Liver (tissue), 3 donors: ENCODE measurements at regions not wholly inside any gene's neighbourhood (a gene's known extent, or its start where the extent isn't known, plus 50 kb on each side); places are given as distances from the start of the nearest gene placed in this dataset.

Experiments
- ATF3 ChIP-seq: IDR thresholded peaks from 2 replicates; pipeline ENCODE4 v1.6.1; 2016; ENCODE audit warnings: antibody characterized with exemption
- CTCF ChIP-seq: fragments of 150-350 bp; IDR thresholded peaks from 2 replicates; pipeline ENCODE4 v1.5.1; 2017; ENCODE audit warnings: improper control_type of control experiment, low read depth, low read length; ENCODE audit not compliant: missing input control
- EGR1 ChIP-seq, 2 donors: IDR thresholded peaks; 2 replicates each; pipeline ENCODE4 v1.6.1; 2016 to 2018; ENCODE audit warnings: antibody characterized with exemption in 2 of 2, low read depth in 2 of 2
- MAX ChIP-seq: IDR thresholded peaks from 2 replicates; pipeline ENCODE4 v1.6.1; 2016; ENCODE audit warnings: antibody characterized with exemption
- NR2F2 ChIP-seq: IDR thresholded peaks from 2 replicates; pipeline ENCODE4 v1.6.1; 2016; ENCODE audit warnings: antibody characterized with exemption
- REST ChIP-seq: IDR thresholded peaks from 2 replicates; pipeline ENCODE4 v1.6.1; 2016; ENCODE audit warnings: antibody characterized with exemption, mild to moderate bottlenecking
- TAF1 ChIP-seq: conservative IDR thresholded peaks from 2 replicates; pipeline ENCODE4 v1.6.1; 2016; ENCODE audit warnings: antibody characterized with exemption, mild to moderate bottlenecking
- donor health status: healthy.
- donor health status: healthy.

DNA sequence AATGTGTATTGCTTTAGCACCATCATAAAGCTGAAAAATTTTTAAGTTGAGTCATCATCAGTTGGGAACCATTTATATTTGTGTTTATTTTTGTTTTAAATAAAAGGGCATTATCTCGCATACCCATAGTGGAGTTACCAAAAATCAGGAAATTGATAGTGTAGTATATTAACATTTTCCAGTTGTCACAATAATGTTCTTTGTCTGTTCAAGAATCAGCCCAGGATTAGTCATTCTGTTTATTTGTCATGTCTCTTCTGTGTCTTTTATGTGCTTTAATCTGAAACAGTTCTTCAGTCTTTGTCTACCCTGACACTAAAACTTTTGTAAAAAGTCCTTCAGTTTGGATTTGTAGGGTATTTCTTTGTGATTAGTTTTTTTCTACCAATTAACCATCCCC lies 827.8 kb upstream of the ZWINT start:
- no peak for TF ChIP-seq REST
- TF ChIP-seq CTCF: no peak
- TF ChIP-seq EGR1 (IDR thresholded peaks at IDR 0.05; ENCODE audit: low read depth in 2 of 2): no peak
- no peak for TF ChIP-seq TAF1
- no peak for TF ChIP-seq ATF3
- TF ChIP-seq NR2F2: no peak
- TF ChIP-seq MAX: no peak
